Kidney epithelial cell (primary cell): ENCODE measurements at regions not wholly inside any gene's neighbourhood (a gene's known extent, or its start where the extent isn't known, plus 50 kb on each side); places are given as distances from the start of the nearest gene placed in this dataset.

ENCODE experiments used
- DNase-seq: peaks from one replicate; pipeline ENCODE4 v3.0.0-alpha.2; 2010; ENCODE audit warnings: low read depth
- H3K27me3 ChIP-seq: 2 replicates; pipeline ENCODE4 v1.6.0; 2011; ENCODE audit warnings: low read length; ENCODE audit not compliant: control insufficient read depth, insufficient read depth
- H3K36me3 ChIP-seq: 2 replicates; pipeline ENCODE4 v1.5.1; 2011; ENCODE audit warnings: low read length; ENCODE audit not compliant: control insufficient read depth, insufficient read depth
- H3K4me3 ChIP-seq: 2 replicates; pipeline ENCODE4 v1.5.1; 2011; ENCODE audit warnings: low read depth, mild to moderate bottlenecking, control low read depth, low read length
- TF ChIP-seq, protein P1 (sequence below): IDR thresholded peaks from 2 replicates; pipeline ENCODE4 v1.5.1; 2011; ENCODE audit warnings: mild to moderate bottlenecking, moderate library complexity, low read length, control low read depth, inconsistent platforms; ENCODE audit not compliant: insufficient read depth, poor library complexity, severe bottlenecking

DNA sequence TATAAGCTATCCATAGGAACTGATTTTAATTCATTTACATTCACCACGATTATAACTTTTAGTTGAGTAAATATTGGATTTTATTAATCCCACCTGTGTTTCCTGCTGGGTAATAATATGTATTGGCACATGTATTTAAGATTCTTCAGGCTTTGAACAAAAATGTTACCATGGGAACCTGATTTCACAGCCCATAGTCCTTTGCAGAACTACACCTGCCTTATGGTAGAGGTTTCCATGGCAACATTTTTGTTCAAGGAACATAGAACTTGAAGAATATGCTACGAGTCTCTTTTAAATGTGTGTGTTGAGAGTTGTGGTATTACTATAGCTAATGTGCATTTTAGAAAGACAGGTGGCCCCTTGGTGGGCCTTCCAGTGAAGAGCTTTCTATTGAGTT, 317.4 kb downstream of the SAMD5 start:
- Histone ChIP-seq H3K4me3 (no peak overlapping the region), H3K36me3 (no peaks in the 10 kb centered on the region), H3K27me3 (no peaks in the 10 kb centered on the region)
- DNase-seq: no peak
- TF ChIP-seq, protein P1, sequence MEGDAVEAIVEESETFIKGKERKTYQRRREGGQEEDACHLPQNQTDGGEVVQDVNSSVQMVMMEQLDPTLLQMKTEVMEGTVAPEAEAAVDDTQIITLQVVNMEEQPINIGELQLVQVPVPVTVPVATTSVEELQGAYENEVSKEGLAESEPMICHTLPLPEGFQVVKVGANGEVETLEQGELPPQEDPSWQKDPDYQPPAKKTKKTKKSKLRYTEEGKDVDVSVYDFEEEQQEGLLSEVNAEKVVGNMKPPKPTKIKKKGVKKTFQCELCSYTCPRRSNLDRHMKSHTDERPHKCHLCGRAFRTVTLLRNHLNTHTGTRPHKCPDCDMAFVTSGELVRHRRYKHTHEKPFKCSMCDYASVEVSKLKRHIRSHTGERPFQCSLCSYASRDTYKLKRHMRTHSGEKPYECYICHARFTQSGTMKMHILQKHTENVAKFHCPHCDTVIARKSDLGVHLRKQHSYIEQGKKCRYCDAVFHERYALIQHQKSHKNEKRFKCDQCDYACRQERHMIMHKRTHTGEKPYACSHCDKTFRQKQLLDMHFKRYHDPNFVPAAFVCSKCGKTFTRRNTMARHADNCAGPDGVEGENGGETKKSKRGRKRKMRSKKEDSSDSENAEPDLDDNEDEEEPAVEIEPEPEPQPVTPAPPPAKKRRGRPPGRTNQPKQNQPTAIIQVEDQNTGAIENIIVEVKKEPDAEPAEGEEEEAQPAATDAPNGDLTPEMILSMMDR: no peak

DNA sequence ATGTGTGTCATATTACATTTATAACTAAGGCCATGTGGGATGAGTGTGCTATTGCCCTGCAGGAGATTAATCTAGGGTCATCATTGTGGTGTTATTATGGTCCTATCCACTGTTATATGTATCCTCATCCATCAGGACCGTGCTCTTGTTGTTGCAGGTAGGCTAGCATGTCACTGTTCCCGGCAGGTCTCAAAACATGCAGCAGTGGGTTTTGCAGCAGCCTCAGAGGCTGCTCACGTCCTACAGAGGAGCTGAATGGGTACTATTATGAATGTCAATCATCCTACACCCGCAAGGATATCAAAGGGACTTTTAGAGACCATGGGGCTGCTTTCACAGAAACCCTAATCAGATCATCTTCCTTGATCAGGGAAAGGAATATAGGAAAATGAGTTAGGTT, 318.2 kb downstream of the SAMD5 start:
- no peak overlapping the region for H3K4me3 ChIP-seq
- TF ChIP-seq, protein P1: no peak
- H3K36me3 ChIP-seq: no peaks in the 10 kb centered on the region
- no peak for DNase-seq
- no peaks in the 10 kb centered on the region for H3K27me3 ChIP-seq

DNA sequence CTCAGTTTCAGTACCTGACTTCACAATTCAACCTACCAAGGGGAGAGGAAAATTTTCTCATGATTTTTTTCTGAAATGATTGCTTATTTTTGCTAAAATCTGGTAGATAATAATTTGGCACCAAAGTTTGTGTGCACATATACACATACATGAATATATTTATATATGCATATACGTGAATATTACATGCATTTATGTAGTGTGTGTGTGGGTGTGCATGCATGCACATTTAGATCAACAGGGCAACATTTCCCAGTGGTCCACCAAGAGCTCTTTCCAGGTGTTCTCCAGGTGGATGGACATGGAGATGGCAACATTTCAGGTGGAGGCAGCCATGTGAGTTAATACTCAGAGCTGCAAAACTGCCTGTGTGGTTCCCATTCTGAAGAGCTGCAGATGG, 320.9 kb downstream of the SAMD5 start:
- no peak for DNase-seq
- no peaks in the 10 kb centered on the region for H3K36me3 ChIP-seq
- no peak overlapping the region for H3K4me3 ChIP-seq
- TF ChIP-seq, protein P1: no peak
- no peaks in the 10 kb centered on the region for H3K27me3 ChIP-seq

DNA sequence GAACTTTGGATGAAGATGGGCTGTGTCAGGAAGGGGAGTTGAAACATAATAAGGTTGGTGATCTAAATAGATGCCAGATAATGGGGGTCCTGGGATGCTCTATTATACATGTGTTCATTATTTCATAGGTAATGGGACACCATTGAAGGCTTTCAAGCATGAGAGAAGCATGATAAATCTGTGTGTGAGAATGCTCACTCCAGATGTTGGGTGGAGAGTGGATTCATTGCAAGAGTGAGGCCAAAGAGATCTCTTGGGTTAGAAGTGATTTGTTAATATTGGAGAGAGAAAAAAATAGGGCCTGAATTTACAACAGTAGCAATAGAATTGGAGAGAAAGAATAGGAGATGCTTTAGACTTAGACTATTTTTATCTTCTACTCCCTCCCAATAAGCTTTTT, 321.3 kb downstream of the SAMD5 start:
- H3K36me3 ChIP-seq: no peaks in the 10 kb centered on the region
- no peaks in the 10 kb centered on the region for H3K27me3 ChIP-seq
- no peak overlapping the region for H3K4me3 ChIP-seq
- no peak for DNase-seq
- TF ChIP-seq, protein P1: no peak

DNA sequence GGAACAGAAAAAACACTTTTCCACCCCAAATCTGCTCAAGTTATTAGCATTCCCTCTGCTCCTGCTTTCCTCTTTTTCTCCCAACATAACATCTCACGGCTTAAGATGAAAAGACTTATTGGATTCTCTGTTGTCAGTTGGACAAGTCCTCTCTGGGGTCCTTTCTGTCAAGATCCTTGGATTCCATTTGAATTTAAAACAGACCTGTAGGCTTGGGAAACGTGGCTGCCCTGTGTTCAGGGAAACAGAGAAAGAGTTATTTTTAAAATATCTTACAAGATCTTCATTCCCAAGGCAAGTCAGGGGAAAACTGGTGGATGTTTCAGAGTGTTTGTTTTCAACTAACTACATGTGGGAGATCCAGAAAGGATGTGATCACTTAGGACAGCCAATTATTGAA, 322.9 kb downstream of the SAMD5 start:
- TF ChIP-seq, protein P1: no peak
- H3K36me3 ChIP-seq: no peaks in the 10 kb centered on the region
- no peak for DNase-seq
- H3K27me3 ChIP-seq: no peaks in the 10 kb centered on the region
- H3K4me3 ChIP-seq: no peak overlapping the region

DNA sequence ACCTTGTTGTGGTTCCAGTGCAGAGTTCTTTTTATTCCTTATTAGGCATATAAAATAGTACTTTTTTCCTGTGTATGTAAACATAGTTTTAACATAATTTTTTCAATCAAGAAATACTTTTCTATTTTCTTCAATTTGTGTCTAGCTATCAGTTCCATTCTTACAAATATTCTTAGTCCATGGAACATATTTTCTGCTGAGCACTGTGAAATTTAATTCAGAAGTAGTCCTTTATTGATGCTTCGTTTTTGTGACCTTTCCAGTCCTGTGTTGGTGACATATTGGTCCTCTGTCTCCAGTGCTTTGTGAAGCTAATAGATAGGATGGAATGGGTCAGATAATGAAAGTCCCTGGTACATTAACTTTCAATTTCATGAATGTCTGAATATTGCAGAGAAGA, 325.1 kb downstream of the SAMD5 start:
- no peaks in the 10 kb centered on the region for H3K27me3 ChIP-seq
- no peak for DNase-seq
- TF ChIP-seq, protein P1: no peak
- no peak overlapping the region for H3K4me3 ChIP-seq
- no peaks in the 10 kb centered on the region for H3K36me3 ChIP-seq
